Lower lobe of right lung (tissue), 2 donors: ENCODE measurements at regions not wholly inside any gene's neighbourhood (a gene's known extent, or its start where the extent isn't known, plus 50 kb on each side); places are given as distances from the start of the nearest gene placed in this dataset.
"Not testable (repeated sequence)": the region's sequence is repeated elsewhere in the genome, so short reads cannot be mapped to it uniquely, and the experiment has no call there.

Experiments
- ATAC-seq, 2 donors: fragments of 200-7000 bp; cut with Tn5 transposase; one replicate each; pipeline ENCODE4 v1.9.1; 2020 to 2022; ENCODE audit warnings: mild to moderate bottlenecking in 2 of 2, moderate library complexity in 2 of 2
- DNase-seq: peaks from one replicate; pipeline ENCODE4 v3.0.0-alpha.2; 2020
- H3K27ac ChIP-seq: fragments of 200-600 bp; one replicate; pipeline ENCODE4 v1.8.0; 2022
- H3K27me3 ChIP-seq: fragments of 200-600 bp; one replicate; pipeline ENCODE4 v1.8.0; 2022; ENCODE audit warnings: low read depth
- H3K36me3 ChIP-seq: fragments of 200-600 bp; one replicate; pipeline ENCODE4 v1.8.0; 2022; ENCODE audit warnings: mild to moderate bottlenecking
- H3K4me1 ChIP-seq: fragments of 200-600 bp; one replicate; pipeline ENCODE4 v1.8.0; 2022
- H3K4me3 ChIP-seq: fragments of 200-600 bp; one replicate; pipeline ENCODE4 v1.8.0; 2022; ENCODE audit warnings: mild to moderate bottlenecking
- H3K9me3 ChIP-seq: fragments of 200-600 bp; one replicate; pipeline ENCODE4 v1.8.0; 2022
- intact Hi-C: fragments of 100-400 bp; cut with DNase I; formaldehyde crosslinking; loops from one replicate; pipeline ENCODE4 v1.11.0; 2022
- TF ChIP-seq, protein P1 (sequence below): fragments of 200-600 bp; IDR thresholded peaks from one replicate; pipeline ENCODE4 v1.8.0; 2022; ENCODE audit warnings: antibody characterized with exemption, mild to moderate bottlenecking
- donor health status: DM: no; HTN: yes; CAD: no; lungs with severe emphysema.

DNA sequence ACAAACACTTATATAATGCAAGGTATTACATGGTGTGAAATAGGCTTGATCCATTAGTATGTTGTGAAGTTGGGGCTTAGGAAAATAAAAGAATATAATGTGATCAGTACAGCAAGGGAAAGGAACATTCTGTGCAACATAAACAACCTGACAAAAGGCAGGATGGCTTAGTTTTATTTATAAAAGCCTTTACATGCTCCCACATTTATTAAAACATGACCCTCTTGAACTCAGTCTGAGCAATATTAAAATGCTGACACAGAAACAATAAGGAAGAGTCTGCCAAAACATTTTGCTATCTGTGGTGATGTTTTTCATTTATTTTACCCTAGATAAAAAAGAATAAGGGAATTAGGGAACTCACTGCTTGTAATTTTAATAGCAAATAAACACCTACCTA lies 519.7 kb downstream of the PCDH7 start:
- H3K27me3 ChIP-seq = no peaks in the 10 kb centered on the region
- no peaks in the 10 kb centered on the region for H3K36me3 ChIP-seq
- H3K27ac ChIP-seq = no peak overlapping the region
- TF ChIP-seq, protein P1, sequence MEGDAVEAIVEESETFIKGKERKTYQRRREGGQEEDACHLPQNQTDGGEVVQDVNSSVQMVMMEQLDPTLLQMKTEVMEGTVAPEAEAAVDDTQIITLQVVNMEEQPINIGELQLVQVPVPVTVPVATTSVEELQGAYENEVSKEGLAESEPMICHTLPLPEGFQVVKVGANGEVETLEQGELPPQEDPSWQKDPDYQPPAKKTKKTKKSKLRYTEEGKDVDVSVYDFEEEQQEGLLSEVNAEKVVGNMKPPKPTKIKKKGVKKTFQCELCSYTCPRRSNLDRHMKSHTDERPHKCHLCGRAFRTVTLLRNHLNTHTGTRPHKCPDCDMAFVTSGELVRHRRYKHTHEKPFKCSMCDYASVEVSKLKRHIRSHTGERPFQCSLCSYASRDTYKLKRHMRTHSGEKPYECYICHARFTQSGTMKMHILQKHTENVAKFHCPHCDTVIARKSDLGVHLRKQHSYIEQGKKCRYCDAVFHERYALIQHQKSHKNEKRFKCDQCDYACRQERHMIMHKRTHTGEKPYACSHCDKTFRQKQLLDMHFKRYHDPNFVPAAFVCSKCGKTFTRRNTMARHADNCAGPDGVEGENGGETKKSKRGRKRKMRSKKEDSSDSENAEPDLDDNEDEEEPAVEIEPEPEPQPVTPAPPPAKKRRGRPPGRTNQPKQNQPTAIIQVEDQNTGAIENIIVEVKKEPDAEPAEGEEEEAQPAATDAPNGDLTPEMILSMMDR = no peak
- no peak for DNase-seq
- H3K9me3 ChIP-seq = peaks cover 11% of the 10 kb centered on the region
- no peak for ATAC-seq
- no peak overlapping the region for H3K4me3 ChIP-seq
- H3K4me1 ChIP-seq = no peaks in the 10 kb centered on the region
- intact Hi-C loops = no loop called here

DNA sequence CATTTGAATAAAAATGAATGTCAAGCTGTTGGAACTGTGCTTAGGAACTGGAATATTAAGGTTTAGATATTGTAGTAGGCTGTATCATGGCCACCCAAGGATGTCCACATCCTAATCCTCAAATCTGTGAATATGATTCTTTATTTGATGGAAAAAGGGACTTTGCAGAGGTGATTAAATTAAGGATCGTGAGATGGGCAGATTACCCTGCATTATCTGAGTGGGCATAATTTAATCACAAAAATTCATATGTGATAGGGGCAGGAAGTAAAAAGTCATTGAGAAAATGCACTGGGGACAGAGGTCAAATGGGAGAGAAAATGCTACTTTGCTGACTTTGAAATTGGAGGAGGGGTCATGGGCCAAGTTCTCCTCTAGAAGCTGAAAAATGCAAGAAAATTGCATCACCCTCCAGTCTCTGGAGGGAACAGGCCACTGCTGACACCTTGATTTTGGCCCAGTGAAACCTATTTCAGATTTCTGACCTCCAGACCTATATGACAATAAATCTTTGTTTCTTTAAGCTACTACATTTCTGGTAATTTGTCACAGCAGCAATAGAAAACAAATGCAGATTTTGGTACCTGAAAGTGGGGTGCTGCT lies 521.4 kb downstream of the PCDH7 start:
- Histone ChIP-seq H3K27ac (no peak overlapping the region), H3K27me3 (no peaks in the 10 kb centered on the region), H3K4me3 (no peak overlapping the region), H3K9me3 (peaks cover 11% of the 10 kb centered on the region), H3K36me3 (no peaks in the 10 kb centered on the region), H3K4me1 (no peaks in the 10 kb centered on the region)
- TF ChIP-seq, protein P1 = no peak
- no peak for ATAC-seq
- intact Hi-C loops = no loop called here
- DNase-seq = no peak

DNA sequence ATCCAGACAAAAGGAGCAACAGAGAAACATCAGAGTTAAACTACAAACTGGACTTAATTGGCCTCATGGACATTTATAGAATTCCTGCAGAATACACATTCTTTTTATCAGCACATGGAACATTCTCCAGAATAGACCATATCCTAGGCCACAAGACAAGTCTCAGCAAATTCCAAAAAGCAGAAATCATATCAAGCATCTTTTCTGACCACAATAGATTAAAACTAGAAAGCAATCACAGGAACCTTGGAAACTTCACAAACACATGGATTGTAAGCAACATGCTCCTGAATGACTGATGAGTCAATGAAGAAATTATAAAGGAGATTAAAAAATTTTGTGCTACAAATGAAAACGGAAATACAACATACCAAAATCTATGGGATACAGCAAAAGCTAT lies 526.7 kb downstream of the PCDH7 start:
- DNase-seq = no peak
- no peak overlapping the region for H3K27ac ChIP-seq
- H3K27me3 ChIP-seq = no peaks in the 10 kb centered on the region
- H3K36me3 ChIP-seq = no peaks in the 10 kb centered on the region
- intact Hi-C loops = no loop called here
- no peaks in the 10 kb centered on the region for H3K4me1 ChIP-seq
- ATAC-seq = no peak
- no peaks in the 10 kb centered on the region for H3K9me3 ChIP-seq
- no peak overlapping the region for H3K4me3 ChIP-seq
- TF ChIP-seq, protein P1 = no peak

DNA sequence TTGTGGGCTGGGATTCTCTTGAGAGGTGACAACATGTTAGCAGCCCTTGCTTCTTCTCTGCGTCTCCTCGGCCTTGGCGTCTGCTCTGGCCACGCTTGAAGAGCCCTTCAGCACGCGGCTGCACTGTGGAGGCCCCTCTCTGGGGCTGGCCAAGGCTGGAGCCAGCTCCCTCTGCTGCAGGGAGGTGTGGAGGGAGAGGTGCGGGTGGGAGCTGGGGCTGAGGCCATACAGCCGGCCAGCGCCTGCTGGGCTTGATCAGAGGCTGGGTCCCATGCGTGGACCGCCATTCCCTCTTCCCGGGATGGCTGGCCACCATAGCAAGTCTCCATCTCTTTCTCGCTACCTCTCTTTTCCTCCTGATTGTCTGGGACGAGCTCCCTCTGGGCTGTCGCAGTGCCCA lies 539.0 kb downstream of the PCDH7 start:
- no peak for ATAC-seq
- H3K4me3 ChIP-seq = no peak overlapping the region
- TF ChIP-seq, protein P1 = no peak
- H3K36me3 ChIP-seq = no peaks in the 10 kb centered on the region
- H3K4me1 ChIP-seq = no peaks in the 10 kb centered on the region
- no peaks in the 10 kb centered on the region for H3K27me3 ChIP-seq
- H3K27ac ChIP-seq = no peak overlapping the region
- intact Hi-C loops = no loop called here
- H3K9me3 ChIP-seq = no peaks in the 10 kb centered on the region
- no peak for DNase-seq

DNA sequence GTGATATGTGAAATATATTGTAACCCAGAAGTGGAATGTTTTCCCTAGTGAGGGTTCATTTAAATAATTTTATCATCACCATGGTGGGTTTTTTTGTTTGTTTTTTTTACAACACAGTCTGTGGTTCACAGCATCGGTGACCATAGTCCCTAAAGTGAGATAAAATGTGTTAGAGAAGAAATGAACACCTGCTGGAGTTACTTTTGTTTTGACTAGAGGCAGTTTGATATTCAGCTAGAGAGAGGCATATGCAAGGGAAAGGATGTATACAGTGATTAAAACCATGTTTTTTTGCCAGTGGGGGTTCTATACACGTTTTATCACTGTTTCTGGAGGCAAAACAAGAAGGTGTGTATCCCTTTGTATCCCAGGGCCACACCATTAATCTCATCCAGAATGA lies 541.5 kb downstream of the PCDH7 start:
- H3K9me3 ChIP-seq = no peaks in the 10 kb centered on the region
- H3K27ac ChIP-seq = no peak overlapping the region
- no peaks in the 10 kb centered on the region for H3K27me3 ChIP-seq
- H3K4me1 ChIP-seq = no peaks in the 10 kb centered on the region
- TF ChIP-seq, protein P1 = no peak
- ATAC-seq (no peak), DNase-seq (no peak)
- H3K4me3 ChIP-seq = no peak overlapping the region
- intact Hi-C loops = no loop called here
- no peaks in the 10 kb centered on the region for H3K36me3 ChIP-seq

DNA sequence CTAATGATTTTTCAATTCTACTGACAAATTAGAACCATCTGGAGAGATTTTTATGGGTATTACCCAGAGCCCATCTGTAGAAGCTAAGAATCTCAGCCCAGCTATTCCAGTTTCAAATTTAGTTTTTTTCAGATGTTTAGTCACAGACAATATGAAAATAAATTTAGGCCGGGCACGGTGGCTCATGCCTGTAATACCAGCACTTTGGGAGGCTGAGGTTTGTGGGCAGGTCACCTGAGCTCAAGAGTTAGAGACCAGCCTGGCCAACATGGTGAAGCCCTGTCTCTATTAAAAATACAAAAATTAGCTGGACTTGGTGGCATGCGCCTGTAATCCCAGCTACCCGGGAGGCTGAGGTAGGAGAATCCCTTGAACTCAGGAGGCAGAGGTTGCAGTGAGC lies 545.9 kb downstream of the PCDH7 start:
- intact Hi-C loops, H3K4me1 ChIP-seq, H3K9me3 ChIP-seq, DNase-seq, H3K27me3 ChIP-seq, H3K27ac ChIP-seq, H3K36me3 ChIP-seq, ATAC-seq, H3K4me3 ChIP-seq: not testable (repeated sequence)
